OCI-LY7 (cell line): ENCODE measurements at regions not wholly inside any gene's neighbourhood (a gene's known extent, or its start where the extent isn't known, plus 50 kb on each side); places are given as distances from the start of the nearest gene placed in this dataset.

Source experiments
- EZH2phosphoT487 ChIP-seq: fragments of 200-600 bp; sonication (generic); IDR thresholded peaks from 2 replicates; pipeline ENCODE4 v1.6.1; 2018; ENCODE audit warnings: low read depth, borderline replicate concordance, mild to moderate bottlenecking, mixed run types, antibody characterized with exemption, low read length, moderate library complexity, mixed read lengths
- TF ChIP-seq, protein P1 (sequence below): fragments of 200-600 bp; sonication (generic); conservative IDR thresholded peaks from 2 replicates; pipeline ENCODE4 v1.5.1; 2014; ENCODE audit warnings: mild to moderate bottlenecking, antibody characterized with exemption, low read length, moderate library complexity, mixed read lengths

DNA sequence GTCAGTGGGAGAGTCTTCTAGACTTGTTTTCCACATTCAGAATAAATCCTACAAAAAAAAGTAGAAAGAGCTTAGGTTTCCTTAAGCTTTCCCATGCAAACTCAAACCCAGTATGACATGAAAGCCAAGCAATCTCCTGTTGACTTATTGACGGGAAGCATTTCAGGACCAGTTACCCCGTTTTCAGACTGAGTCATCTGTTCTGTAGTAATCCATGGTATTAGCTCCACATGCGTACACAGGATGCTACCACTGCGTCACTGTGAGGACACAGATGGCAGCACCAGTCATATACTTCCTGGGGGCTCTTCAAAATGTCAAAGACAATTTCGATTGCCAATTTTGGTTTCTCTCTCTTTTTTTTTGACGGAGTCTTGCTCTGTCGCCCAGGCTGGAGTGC lies 224.9 kb upstream of the MAD2L1 start:
- TF ChIP-seq, protein P1, sequence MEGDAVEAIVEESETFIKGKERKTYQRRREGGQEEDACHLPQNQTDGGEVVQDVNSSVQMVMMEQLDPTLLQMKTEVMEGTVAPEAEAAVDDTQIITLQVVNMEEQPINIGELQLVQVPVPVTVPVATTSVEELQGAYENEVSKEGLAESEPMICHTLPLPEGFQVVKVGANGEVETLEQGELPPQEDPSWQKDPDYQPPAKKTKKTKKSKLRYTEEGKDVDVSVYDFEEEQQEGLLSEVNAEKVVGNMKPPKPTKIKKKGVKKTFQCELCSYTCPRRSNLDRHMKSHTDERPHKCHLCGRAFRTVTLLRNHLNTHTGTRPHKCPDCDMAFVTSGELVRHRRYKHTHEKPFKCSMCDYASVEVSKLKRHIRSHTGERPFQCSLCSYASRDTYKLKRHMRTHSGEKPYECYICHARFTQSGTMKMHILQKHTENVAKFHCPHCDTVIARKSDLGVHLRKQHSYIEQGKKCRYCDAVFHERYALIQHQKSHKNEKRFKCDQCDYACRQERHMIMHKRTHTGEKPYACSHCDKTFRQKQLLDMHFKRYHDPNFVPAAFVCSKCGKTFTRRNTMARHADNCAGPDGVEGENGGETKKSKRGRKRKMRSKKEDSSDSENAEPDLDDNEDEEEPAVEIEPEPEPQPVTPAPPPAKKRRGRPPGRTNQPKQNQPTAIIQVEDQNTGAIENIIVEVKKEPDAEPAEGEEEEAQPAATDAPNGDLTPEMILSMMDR: no peak
- no peak for TF ChIP-seq EZH2phosphoT487
